GM21723 (cell line): ENCODE measurements at regions not wholly inside any gene's neighbourhood (a gene's known extent, or its start where the extent isn't known, plus 50 kb on each side); places are given as distances from the start of the nearest gene placed in this dataset.

Source experiments
- ATAC-seq: cut with Tn5 transposase; IDR thresholded peaks from one replicate; pipeline ENCODE4 v1.9.1; 2021; ENCODE audit warnings: mild to moderate bottlenecking, moderate library complexity; ENCODE audit not compliant: unreplicated experiment

DNA sequence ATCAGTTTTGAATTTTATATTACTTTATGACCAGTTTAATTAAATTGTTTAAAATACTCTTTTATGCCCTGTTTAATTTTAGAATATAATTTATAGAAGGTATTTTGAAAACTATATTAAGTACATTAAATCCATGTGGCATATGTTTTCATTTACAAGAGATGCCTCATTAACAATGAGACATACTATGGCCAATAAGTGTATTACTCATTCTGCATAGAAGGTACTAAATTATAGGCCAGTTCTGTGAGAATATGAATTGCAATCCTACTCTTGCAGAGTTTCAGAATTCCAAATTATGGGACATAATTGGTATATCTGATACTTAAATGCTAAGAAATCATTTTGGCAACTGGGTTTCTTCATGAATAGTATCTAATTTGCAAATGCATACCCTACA, 951.1 kb downstream of the FAT4 start:
- ATAC-seq, result no peak

- ATAC-seq, result no peak
These were observed 952.9 kb downstream of the FAT4 start for GRCh38 chr4:126267689-126268088.

GRCh38 chr4:126268106-126268505, 953.4 kb downstream of the FAT4 start:
- ATAC-seq, result no peak

DNA sequence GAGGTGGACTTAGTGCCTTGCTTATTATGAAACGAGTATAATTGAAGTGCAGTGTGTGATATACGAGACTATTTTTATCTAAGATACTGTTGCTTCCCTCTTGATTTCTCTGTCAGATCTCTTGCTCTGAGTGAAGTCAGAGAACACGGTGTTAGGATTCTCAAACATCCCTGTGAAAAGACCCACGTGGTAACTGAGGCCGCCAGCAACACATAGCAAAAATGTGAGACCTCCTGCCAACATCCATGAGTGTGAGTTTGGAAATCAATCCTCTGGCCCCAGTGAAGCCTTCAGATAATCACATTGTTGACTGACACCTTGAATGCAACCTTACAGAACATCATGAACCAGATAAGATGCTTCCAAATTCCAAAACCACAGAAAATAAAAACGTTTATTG, 954.4 kb downstream of the FAT4 start:
- ATAC-seq, result no peak

- no peak for ATAC-seq
These were observed 956.5 kb downstream of the FAT4 start for GRCh38 chr4:126271292-126271691.

DNA sequence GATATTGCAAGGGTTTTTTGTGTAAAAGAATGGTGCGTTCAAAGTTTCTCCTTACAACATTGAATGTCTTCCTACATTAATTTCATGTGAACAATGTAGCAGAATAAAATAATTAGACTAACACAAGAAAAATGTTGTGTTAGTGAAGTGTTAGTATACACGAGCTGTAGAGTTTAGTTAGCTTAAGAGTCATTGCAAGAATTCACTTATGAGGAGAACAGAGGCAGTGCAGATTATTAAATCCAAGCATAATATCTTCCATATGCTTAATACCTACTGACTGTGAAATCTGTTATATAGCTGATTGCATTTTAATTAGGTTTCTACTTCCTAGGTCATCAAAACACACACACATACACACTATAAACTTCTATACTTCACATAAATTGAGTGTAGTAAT, 959.0 kb downstream of the FAT4 start:
- ATAC-seq, result no peak

DNA sequence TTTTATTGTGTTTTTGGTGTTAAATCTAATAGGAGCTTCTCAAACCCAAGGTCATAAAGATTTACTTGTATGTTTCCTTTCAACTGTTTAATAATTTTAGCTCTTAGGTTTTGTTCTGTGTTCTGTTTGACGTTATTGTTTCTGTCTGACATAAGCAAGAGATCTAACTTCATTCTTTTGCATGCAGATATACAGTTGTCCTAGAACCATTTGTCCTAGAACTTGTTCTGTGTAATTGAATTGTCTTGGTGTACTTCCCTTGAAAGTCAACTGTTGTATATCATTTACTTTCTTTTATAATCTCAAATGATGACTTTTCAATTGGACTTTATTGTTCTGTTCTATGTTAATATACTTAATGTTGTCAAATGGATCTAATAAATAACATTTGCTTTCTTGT, 977.1 kb downstream of the FAT4 start:
- ATAC-seq, result no peak

DNA sequence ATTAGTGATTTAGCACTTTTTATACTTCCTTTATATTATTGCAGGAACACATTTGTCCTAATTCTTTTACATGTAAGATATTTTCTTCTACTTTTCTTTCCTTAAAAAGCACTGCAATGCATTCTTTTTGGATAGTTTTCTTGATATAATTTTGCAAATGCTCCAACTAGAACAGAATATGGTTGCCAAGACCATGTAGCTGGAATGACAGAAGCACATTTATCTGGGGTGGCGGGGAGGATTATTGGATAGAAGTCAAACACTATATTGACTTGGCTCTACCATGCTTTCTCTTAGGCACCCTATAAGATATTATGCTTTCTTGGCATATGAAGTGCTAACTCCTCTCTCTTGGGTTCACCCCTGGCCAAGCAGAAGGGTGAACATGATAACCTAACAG, 983.5 kb downstream of the FAT4 start:
- no peak for ATAC-seq

DNA sequence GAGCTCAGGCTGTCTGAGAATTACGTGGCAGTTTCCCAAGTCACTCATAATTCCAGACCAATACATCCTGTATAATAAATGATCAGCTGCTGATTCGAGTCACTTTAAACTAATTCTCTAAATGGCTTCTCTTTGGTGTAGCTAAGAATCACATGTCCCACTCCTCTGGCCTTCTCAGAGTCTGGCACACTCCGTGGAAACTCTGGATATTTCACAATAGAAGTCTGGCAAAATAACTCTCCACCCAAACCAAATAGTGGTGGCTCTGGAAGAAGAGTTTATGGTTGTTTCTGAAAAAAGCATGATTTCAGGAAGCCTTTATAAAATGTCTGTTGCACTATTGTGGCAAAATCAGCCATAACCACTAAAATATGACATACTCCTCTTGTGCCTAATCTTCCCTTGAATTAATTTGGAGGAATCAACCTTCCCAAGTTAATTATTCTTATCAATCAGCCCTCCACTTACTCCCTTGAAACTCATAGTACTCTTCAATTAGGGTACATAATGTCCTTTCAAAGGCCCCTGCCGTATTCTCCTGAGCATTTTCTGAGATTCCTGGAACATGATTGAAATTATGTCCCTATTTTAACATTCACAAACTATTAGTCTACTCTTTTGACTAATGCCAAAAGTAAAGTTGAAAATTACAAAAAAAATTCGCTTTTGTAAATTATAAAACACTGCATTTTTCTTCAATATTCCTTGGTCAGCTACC, 991.6 kb downstream of the FAT4 start:
- ATAC-seq, result no peak

- no peak for ATAC-seq
These were observed 1003.6 kb downstream of the FAT4 start for GRCh38 chr4:126318376-126318775.

DNA sequence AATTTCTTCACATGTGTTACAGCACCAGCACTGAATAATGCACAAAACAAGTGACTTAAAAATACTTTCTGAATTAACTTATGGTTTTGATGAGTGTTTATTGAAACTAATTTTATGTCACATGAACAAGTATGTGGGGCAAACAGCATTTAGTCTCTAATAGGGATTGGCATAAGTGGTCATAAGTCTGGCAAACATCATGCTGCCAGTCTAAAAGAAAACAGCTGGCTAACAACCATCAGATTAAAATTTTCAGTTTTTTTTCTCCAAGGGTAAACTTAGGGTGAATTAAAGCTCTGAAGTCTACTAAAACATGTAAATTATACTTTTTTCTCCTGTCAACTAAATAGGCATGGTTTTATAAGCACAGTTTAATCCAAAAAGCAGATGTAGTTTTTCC, 1014.2 kb downstream of the FAT4 start:
- no peak for ATAC-seq

DNA sequence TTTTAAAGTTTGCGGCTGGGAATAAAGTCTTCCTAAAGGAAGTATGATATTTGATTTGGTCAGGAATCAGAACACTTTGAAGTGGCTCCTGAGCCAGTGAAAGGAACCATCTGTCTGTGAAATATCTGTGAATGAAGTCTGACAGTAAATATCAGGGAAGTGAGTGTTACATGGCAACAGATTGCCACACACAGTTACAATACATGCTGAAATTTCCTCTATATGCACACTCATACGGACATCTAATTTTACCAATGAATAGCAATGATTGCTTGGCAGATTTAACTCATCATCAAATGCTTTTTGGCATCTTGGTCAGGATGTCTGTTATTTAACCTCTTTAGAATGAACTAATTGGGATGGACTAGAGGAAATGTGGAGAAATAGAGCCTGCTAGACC, 1023.8 kb downstream of the FAT4 start:
- no peak for ATAC-seq

DNA sequence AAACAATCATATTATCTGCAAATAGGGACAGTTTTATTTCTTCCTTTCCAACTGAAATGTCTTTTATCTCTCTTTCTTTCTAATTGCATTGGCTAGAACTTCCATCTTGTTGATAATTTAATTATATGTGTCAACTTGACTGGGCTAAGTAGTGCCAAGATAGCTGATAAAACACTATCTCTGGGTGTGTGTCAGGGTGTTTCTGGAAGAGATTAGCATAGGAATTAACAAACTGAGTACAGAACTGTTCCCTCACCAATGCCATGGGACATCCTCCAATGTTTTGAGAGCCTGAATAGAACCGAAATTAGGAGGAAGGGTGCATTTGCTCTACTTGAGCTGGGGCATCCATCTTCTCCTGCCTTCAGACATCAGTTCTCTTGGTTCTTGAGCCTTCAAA, 1027.2 kb downstream of the FAT4 start:
- no peak for ATAC-seq

DNA sequence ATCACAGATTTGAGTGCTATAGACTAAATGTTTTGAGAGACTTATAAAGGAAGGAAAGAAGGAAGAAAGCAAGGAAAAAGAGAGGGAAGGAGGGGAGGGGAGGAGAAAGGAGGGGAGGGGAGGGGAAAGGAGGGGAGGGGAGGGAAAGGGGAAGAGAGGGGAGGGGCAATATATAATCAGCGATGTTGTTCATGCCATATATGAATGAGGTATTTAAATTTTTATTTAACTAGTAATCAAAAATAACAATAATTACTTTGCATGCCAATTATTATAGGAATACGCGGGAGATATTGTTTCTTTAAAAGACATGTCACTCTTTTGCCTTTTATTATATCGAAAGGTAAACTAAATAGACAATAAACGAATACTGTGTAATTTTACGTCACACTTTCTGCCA, 1029.7 kb downstream of the FAT4 start:
- ATAC-seq, result no peak

- ATAC-seq, result no peak
These were observed 1031.9 kb downstream of the FAT4 start for GRCh38 chr4:126346654-126347053.

- no peak for ATAC-seq
These were observed 1040.0 kb downstream of the FAT4 start for GRCh38 chr4:126354784-126355183.

DNA sequence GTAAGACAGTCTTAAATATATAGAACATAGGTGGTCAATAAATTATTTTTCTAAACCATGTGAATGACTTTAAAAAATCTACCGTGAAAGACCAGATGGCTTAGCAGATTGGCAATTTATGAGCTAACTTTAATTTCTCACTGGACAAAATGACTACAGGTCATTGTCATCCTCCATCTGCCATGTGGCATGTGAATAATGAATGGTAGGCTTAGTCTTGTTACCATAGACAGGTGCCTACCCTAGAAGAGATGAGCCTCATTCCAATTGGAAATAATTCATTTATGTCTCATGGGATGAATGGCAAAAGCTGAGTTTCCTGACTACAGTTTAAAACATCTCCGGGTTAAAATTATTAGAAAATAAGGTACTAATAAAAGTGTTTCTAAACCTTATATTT, 1043.3 kb downstream of the FAT4 start:
- ATAC-seq, result no peak

DNA sequence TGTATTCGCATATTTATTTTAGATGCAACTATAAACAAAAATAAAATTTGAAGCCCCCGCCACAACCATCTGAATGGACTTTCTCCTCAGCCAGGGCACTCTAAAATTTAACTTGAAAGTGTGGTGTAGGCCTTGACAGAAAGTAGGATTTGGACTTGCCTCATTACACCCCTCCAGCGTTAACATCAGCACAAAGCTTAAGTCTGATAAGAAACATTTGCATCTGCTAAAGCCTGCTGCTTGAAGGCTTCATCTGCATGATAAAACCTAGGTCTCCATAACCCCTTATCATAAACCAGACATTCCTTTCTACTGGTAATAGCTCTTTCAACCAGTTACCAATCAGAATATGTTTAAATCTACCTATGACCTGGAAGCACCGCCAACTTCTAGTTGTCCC, 1046.5 kb downstream of the FAT4 start:
- no peak for ATAC-seq

- no peak for ATAC-seq
These were observed 1049.7 kb downstream of the FAT4 start for GRCh38 chr4:126364311-126364911.

DNA sequence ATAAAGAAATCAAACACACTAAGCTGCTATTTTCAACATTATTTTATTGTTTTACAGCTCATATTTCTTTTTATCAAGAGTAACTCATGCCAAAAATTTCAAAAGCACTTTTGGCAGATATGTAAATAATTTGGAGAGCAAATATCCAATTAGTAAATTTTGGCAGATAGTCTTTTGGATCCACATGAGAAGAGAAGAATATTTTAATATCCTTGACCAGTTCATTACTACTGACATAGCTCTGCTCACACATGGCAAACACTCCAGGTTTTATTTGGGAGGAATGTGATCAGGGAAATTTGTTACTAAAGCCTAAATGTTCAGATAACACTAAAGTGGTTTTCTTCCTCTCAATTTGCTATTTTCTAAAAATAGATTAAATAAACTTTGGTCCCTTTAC, 1054.3 kb downstream of the FAT4 start:
- ATAC-seq, result no peak

- ATAC-seq, result no peak
These were observed 1057.9 kb downstream of the FAT4 start for GRCh38 chr4:126372634-126373033.

DNA sequence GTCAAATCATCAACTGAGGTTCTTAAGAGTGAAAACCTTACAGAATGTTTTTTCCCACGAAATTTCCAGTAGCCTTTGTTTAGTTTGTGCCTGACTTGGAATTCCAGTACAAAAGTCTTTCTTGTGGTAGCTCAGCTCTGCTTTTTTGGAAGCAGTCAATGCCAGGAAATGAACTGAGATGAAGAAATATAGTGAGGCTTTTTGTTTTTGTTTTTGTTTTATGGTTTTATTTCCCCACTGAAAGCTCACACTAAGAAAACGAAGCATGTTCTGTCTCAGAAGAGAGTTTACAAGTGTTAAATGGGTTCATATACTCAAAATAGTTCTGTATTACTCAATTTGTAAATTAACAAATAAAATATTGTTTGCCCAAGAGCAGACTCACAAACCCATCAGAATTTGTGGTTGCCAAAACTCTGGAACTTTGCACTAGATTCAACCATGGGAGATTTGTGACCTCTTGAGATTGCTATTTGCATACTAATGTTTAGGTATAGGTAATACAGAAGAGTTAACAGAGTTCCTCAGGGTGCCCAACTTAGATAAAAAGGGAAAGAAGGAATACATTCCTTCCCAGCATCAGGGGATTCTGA, 1060.8 kb downstream of the FAT4 start:
- no peak for ATAC-seq

DNA sequence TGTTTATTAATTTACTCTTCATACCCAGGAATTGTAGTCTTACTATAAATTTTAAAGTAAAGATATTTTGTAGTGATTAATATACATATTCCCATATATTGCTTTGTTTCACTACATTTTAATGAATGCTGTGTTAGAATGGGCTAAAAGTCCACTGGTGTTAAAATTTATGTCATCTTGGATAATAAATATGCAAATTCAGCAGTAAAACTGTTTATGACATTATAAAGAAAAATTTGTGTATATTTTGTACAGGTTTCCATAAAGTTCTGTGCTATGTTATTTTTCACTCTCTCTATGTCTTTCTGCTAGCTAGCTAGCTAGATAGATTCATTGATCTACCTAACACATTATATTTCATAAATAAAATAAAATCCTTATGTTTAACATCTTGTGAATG, 1071.2 kb downstream of the FAT4 start:
- no peak for ATAC-seq
